Nephron (organoid): ENCODE measurements at regions not wholly inside any gene's neighbourhood (a gene's known extent, or its start where the extent isn't known, plus 50 kb on each side); places are given as distances from the start of the nearest gene placed in this dataset.

ENCODE experiments used
- H3K27ac Mint-ChIP-seq, 3 experiments: 2 replicates each; pipeline ENCODE4 v1.8.0; 2020; ENCODE audit warnings: mixed read lengths in 3 of 3, mild to moderate bottlenecking in 2 of 3, moderate library complexity in 1 of 3
- H3K27me3 Mint-ChIP-seq: 2 replicates; pipeline ENCODE4 v1.8.0; 2021; ENCODE audit warnings: low read depth, mild to moderate bottlenecking, moderate library complexity, mixed read lengths
- H3K36me3 Mint-ChIP-seq: 2 replicates; pipeline ENCODE4 v1.8.0; 2020; ENCODE audit warnings: low read depth, mixed read lengths
- H3K4me1 Mint-ChIP-seq: 2 replicates; pipeline ENCODE4 v1.8.0; 2020; ENCODE audit warnings: mixed read lengths
- H3K4me3 Mint-ChIP-seq, 3 experiments: 2 replicates each; pipeline ENCODE4 v1.8.0; 2020; ENCODE audit warnings: mild to moderate bottlenecking in 3 of 3, mixed read lengths in 3 of 3, moderate library complexity in 2 of 3
- H3K9me3 Mint-ChIP-seq: 2 replicates; pipeline ENCODE4 v1.8.0; 2020; ENCODE audit warnings: mixed read lengths
- TF ChIP-seq, protein P1 (sequence below), 3 experiments: fragments of 200-600 bp; sonication (generic); IDR thresholded peaks; one replicate each; pipeline ENCODE4 v1.5.0; 2021; ENCODE audit warnings: antibody characterized with exemption in 3 of 3; ENCODE audit not compliant: unreplicated experiment in 3 of 3

DNA sequence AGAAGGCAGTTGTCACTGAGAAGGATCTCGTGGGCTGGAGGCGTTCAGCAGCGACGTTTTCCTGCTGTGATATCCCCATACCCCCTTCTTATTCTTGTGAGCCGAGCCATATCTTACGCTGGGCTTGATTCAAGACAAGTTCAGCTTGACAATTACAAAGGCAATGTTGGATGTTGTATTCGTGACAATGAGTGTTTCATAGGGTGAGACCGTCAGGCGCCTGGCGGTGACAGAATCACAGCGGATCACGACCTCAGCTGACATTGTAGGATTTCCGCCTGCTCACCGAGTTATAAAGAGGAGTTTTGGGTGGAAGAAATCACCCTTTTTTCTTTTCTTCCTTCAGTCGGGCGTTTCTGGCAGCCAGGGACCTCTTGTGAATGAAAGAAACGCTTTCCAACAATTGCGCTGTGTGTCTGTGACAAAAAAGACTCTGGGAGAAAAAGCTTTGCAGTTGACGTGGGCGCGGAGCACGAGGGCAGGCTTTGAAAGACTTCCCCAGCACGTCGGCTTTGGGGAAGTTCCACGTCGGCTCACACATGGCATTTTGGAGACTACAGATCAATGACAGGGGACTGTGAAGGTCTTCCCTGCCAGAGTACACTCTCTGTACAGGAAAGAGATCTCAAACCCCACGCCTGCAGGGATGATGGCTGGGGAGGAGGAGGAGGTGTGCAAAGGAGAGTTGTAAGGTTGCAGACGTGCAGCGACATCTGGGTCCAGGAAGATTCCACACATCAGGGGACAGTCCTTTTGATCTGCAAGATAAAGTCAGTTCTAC lies 135.4 kb downstream of the CRLF2 start:
- no peaks in the 10 kb centered on the region for H3K36me3 Mint-ChIP-seq
- peaks cover 19% of the 10 kb centered on the region for H3K27me3 Mint-ChIP-seq
- TF ChIP-seq, protein P1, sequence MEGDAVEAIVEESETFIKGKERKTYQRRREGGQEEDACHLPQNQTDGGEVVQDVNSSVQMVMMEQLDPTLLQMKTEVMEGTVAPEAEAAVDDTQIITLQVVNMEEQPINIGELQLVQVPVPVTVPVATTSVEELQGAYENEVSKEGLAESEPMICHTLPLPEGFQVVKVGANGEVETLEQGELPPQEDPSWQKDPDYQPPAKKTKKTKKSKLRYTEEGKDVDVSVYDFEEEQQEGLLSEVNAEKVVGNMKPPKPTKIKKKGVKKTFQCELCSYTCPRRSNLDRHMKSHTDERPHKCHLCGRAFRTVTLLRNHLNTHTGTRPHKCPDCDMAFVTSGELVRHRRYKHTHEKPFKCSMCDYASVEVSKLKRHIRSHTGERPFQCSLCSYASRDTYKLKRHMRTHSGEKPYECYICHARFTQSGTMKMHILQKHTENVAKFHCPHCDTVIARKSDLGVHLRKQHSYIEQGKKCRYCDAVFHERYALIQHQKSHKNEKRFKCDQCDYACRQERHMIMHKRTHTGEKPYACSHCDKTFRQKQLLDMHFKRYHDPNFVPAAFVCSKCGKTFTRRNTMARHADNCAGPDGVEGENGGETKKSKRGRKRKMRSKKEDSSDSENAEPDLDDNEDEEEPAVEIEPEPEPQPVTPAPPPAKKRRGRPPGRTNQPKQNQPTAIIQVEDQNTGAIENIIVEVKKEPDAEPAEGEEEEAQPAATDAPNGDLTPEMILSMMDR (IDR thresholded peaks at IDR 0.05; ENCODE audit: unreplicated experiment in 3 of 3), result no peak
- H3K4me3 Mint-ChIP-seq, result no peak overlapping the region
- H3K27ac Mint-ChIP-seq, result no peak overlapping the region
- H3K4me1 Mint-ChIP-seq, result no peaks in the 10 kb centered on the region
- H3K9me3 Mint-ChIP-seq, result peaks cover 9% of the 10 kb centered on the region

DNA sequence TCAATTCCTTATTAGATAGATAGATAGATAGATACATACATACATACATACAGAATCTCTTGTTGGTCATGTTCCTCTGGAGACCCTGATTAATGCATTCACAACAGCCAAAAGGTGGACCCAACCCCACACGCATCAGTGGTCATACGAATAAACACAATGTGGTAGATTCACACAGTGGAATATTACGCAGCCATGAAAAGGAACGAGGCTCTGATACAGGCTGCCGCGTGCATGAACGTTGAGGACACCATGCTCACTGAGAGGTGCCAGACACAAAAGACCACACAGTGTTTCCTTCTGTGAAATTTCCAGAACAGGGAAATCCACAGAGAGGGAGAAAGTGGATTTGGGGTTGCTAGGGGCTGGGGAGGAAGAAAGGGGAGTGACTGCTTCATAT lies 136.7 kb downstream of the CRLF2 start:
- no peak overlapping the region for H3K4me3 Mint-ChIP-seq
- H3K27me3 Mint-ChIP-seq, result peaks cover 21% of the 10 kb centered on the region
- H3K4me1 Mint-ChIP-seq, result no peaks in the 10 kb centered on the region
- H3K27ac Mint-ChIP-seq, result no peak overlapping the region
- no peaks in the 10 kb centered on the region for H3K36me3 Mint-ChIP-seq
- TF ChIP-seq, protein P1 (IDR thresholded peaks at IDR 0.05; ENCODE audit: unreplicated experiment in 3 of 3), result no peak
- H3K9me3 Mint-ChIP-seq, result peaks cover 9% of the 10 kb centered on the region

DNA sequence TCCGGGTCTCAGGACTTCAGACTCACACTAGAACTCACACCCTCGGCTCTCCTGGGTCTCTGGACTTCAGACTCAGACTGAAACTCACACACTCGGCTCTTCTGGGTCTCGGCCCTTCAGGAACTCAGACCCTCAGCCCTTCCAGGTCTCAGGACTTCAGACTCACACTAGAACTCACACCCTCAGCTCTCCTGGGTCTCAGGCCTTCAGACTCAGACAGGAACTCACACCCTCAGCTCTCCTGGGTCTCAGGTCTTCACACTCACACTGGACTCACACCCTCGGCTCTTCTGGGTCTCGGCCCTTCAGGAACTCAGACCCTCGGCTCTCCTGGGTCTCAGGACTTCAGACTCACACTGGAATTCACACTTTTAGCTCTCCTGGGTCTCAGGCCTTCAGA lies 137.3 kb downstream of the CRLF2 start:
- Mint-ChIP-seq H3K9me3 (peaks cover 9% of the 10 kb centered on the region), H3K27ac (no peak overlapping the region), H3K4me1 (no peaks in the 10 kb centered on the region), H3K36me3 (no peaks in the 10 kb centered on the region), H3K27me3 (peaks cover 21% of the 10 kb centered on the region), H3K4me3 (no peak overlapping the region)
- TF ChIP-seq, protein P1 (IDR thresholded peaks at IDR 0.05; ENCODE audit: unreplicated experiment in 3 of 3), result no peak

DNA sequence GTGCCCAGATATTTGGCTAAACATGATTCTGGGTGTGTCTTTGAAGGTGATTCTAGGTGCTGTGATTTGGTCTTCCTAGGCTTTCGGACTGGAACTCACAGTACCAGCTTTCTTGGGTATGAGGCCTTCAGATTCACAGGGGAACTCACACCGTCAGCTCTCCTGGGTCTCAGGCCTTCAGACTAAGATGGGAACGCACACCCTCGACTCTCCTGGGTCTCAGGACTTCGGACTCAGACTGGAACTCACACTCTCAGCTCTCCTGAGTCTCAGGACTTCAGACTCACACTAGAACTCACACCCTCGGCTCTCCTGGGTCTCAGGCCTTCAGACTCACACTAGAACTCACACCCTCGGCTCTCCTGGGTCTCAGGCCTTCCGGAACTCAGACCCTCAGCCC lies 137.7 kb downstream of the CRLF2 start:
- Mint-ChIP-seq H3K27ac (no peak overlapping the region), H3K9me3 (peaks cover 9% of the 10 kb centered on the region), H3K4me1 (no peaks in the 10 kb centered on the region), H3K4me3 (no peak overlapping the region), H3K27me3 (peaks cover 21% of the 10 kb centered on the region), H3K36me3 (no peaks in the 10 kb centered on the region)
- TF ChIP-seq, protein P1 (IDR thresholded peaks at IDR 0.05; ENCODE audit: unreplicated experiment in 3 of 3), result no peak

DNA sequence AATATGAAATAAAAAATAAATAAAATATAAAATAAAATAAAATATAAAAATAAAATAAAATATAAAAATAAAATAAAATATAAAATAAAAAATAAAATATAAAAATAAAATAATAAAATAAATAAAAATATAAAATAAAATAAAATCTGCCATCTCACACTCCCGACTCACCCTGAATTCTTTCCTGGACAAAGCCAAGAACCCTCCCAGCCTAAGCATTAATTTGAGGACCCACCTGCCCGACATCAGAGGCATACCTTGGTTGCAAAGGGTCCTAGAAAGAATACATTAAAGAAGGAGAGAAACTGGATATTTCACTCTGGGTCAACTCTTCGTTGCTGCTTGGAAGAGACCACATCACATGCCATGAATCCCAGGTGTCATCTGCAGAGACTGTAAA lies 138.3 kb downstream of the CRLF2 start:
- TF ChIP-seq, protein P1 (IDR thresholded peaks at IDR 0.05; ENCODE audit: unreplicated experiment in 3 of 3), result no peak
- Mint-ChIP-seq H3K4me3 (no peak overlapping the region), H3K27ac (no peak overlapping the region), H3K36me3 (no peaks in the 10 kb centered on the region), H3K27me3 (peaks cover 21% of the 10 kb centered on the region), H3K9me3 (peaks cover 9% of the 10 kb centered on the region), H3K4me1 (no peaks in the 10 kb centered on the region)
